Stimulated activated CD8-positive, alpha-beta memory T cell treated with anti-CD3 and anti-CD28 coated beads, Interleukin-7, amount 100 ng/mL, for 48 hours (primary cell): ENCODE measurements at regions not wholly inside any gene's neighbourhood (a gene's known extent, or its start where the extent isn't known, plus 50 kb on each side); places are given as distances from the start of the nearest gene placed in this dataset.
A peak's percentile ranks its signal among the peaks of the same experiment; 100 is the strongest.
"Not testable (repeated sequence)": the region's sequence is repeated elsewhere in the genome, so short reads cannot be mapped to it uniquely, and the experiment has no call there.

Experiments
- DNase-seq, 2 donors: peaks; one replicate each; pipeline ENCODE4 v3.0.0-alpha.2; 2020; ENCODE audit warnings: low read depth in 1 of 2; ENCODE audit errors: extremely low read depth in 1 of 2

DNA sequence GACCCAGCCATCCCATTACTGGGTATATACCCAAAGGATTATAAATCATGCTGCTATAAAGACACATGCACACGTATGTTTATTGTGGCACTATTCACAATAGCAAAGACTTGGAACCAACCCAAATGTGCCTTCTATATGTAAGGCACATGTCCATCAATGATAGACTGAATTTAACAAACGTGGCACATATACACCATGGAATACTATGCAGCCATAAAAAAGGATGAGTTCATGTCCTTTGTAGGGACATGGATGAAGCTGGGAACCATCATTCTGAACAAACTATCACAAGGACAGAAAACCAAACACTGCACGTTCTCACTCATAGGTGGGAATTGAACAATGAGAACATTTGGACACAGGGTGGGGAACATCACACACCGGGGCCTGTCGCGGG is 92.1 kb downstream of the TRIM27 start:
- DNase-seq: not testable (repeated sequence)

DNA sequence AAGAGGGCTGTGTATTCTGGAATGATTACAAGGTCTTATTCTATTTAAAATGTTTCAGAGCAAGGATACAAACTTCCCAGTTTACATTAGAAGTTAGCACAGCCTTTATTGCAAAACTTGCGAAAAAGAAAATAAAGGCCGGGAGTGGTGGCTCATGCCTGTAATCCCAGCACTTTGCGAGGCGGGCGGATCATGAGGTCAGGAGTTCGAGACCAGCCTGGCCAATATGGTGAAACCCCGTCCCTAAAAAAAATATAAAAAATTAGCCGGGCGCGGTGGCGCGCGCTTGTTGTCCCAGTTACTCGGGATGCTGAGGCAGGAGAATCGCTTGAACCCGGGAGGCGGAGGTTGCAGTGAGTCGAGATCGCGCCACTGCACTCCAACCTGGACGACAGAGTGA is 87.1 kb downstream of the TRIM27 start:
- DNase-seq: not testable (repeated sequence)

DNA sequence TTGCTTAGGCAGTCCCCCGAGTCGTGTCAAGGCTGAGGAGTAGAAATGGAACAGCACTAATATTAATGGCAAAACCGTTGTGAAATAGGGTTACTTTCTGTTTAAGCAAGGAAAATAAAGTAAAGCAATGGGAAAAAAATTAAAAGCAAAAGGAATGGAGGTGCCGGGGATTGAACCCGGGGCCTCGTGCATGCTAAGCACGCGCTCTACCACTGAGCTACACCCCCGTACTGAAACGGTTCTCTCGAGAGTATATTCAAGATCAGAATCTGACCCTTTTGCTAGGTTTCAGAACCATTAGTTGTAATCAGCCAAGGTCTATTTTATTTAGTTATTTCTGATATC is 85.5 kb downstream of the TRIM27 start:
- DNase-seq: no peak

DNA sequence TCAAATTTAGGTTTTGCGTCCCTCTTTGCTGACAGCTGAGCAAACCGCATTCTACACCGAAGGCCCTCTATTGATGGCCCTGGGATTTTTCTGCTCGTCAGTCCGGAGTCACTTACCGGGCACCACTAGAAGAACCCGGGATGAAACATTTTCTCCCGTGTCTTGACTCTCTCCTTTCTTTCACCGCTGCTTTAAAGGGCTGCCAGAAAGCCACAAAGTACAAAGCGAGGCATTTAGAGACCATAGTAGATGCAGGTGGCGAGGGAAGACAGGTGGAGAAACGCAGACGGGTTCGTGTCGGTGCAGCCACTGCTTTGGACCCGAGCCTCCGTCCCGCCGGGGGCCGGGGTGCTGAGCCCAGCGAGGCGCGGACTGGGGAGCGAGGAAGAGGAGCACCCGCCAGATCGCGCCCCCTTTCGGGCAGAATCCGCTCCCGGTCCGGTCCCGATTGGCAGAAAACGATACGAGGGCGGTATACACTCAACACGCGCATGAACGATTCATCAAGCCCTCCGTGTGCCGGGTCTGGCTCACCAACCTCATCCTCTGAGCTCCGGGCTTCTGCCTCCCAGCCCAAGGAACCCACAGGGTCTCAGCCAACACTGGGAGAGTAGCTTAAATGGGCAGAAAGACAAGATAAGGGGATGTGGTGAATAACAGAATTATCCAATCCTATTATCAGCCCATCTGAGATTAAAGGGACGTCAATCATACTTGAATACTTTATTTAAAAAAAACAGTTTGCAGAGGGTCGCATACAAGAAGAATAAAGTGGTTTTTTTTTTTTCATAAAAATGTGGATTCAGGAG is 84.9 kb downstream of the TRIM27 start:
- DNase-seq: peak; percentile 76 to 87

DNA sequence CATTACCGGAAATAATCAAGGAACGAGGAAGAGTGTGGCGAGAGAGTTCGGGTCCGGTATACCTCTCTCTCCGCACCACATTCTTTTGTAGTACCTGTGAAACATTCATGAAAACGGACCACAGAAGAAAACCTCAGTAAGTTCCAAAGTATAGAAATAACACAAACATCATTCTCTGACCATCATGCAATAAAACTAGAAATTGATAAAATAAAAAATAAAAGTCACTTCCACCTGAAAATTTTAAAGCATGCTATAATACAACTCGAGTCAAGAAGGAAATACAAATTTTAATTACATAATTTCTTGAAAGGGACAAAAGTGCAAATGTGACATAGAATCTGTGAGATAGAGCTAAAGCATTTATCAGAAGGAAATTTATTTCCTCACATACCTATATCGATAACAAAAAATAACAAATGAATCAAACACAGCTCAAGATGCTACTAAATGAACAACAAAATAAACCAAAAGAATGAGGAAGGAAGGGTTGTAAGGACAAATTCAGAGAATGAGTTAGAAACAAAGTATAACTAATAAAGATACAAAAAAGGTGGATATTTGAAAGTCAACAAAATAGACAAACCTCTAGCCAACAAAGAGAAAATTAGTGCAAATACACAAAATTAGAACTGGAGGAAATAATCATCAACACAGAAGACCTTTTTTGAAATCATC is 84.2 kb downstream of the TRIM27 start:
- no peak for DNase-seq

DNA sequence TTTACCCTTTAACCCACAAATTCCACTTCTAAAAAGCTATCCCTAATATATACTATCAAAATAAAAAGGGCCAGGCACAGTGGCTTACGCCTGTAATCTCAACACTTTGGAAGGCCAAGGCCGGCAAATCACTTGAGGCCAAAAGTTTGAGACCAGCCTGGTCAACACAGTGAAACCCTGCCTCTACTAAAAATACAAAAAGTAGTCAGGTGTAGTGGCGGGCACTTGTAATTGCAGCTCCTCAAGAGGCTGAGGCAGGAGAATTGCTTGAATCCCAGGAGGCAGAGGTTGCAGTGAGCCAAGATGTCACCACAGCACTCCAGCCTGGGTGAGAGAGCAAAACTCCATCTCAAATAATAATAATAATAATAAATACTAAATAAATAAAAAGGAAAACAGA is 82.5 kb downstream of the TRIM27 start:
- DNase-seq: no peak

DNA sequence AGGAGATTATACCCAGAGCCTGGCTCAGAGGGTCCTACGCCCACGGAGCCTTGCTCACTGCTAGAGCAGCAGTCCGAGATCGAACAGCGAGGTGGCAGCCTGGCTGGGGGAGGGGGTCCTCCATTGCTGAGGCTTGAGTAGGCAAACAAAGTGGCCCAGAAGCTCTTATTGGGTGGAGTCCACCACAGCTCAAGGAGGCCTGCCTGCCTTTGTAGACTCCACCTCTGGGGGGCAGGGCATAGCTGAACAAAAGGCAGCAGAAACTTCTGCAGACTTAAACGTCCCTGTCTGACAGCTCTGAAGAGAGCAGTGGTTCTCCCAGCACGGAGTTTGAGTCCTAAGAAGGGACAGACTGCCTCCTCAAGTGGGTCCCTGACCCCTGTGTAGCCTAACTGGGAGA is 75.0 kb downstream of the TRIM27 start:
- DNase-seq: peak in 1 of 2 donors; percentile 29
